NB4 (cell line): ENCODE measurements at regions not wholly inside any gene's neighbourhood (a gene's known extent, or its start where the extent isn't known, plus 50 kb on each side); places are given as distances from the start of the nearest gene placed in this dataset.

Experiments used
- CTCF ChIP-seq: IDR thresholded peaks from one replicate; pipeline ENCODE4 v1.5.1; 2012; ENCODE audit warnings: low read depth, low read length
- MAX ChIP-seq: IDR thresholded peaks from 2 replicates; pipeline ENCODE4 v1.6.1; 2011; ENCODE audit warnings: low read depth, low read length
- MYC ChIP-seq: IDR thresholded peaks from 2 replicates; pipeline ENCODE4 v1.6.1; 2011; ENCODE audit warnings: low read depth, low read length
- POLR2A ChIP-seq: IDR thresholded peaks from 2 replicates; pipeline ENCODE4 v1.6.1; 2011; ENCODE audit warnings: mild to moderate bottlenecking; ENCODE audit not compliant: insufficient read length; ENCODE audit errors: extremely low read depth

- no peak for TF ChIP-seq MYC
- no peak for TF ChIP-seq CTCF
- TF ChIP-seq MAX, result no peak
- TF ChIP-seq POLR2A, result no peak
Measured at GRCh38 chr9:28899267-28899666, 1326.0 kb upstream of the C9orf72 start.
